Ascending aorta (tissue), 2 donors: ENCODE measurements at regions not wholly inside any gene's neighbourhood (a gene's known extent, or its start where the extent isn't known, plus 50 kb on each side); places are given as distances from the start of the nearest gene placed in this dataset.

Experiments used
- DNase-seq, 2 donors: peaks; one replicate each; pipeline ENCODE4 v3.0.0-alpha.2; 2019; ENCODE audit warnings: low spot score in 2 of 2
- H3K27ac ChIP-seq, 2 donors: fragments of 200-600 bp; sonication (generic); one replicate each; pipeline ENCODE4 v1.5.1; 2016 to 2017; ENCODE audit warnings: mild to moderate bottlenecking in 1 of 2
- H3K27me3 ChIP-seq: fragments of 200-600 bp; sonication (generic); one replicate; pipeline ENCODE4 v1.5.1; 2017
- H3K36me3 ChIP-seq, 2 donors: fragments of 200-600 bp; sonication (generic); one replicate each; pipeline ENCODE4 v1.5.1; 2016
- H3K4me1 ChIP-seq, 2 donors: fragments of 200-600 bp; sonication (generic); one replicate each; pipeline ENCODE4 v1.5.1; 2016 to 2017; ENCODE audit warnings: mild to moderate bottlenecking in 1 of 2
- H3K4me3 ChIP-seq, 2 donors: fragments of 200-600 bp; sonication (generic); one replicate each; pipeline ENCODE4 v1.5.1; 2016 to 2017; ENCODE audit warnings: mild to moderate bottlenecking in 1 of 2
- H3K9me3 ChIP-seq, 2 donors: fragments of 200-600 bp; sonication (generic); one replicate each; pipeline ENCODE4 v1.5.1; 2016
- intact Hi-C: fragments of 100-400 bp; cut with DNase I; formaldehyde crosslinking; loops from one replicate; pipeline ENCODE4 v1.15.1; 2023
- TF ChIP-seq, protein P1 (sequence below), 3 experiments: fragments of 200-600 bp in 2 of 3; fragments of 450-650 bp in 1 of 3; sonication (generic) in 2 of 3; IDR thresholded peaks; one replicate each; pipeline ENCODE4 v1.5.1; 2016 to 2019; ENCODE audit warnings: antibody characterized with exemption in 3 of 3, mild to moderate bottlenecking in 1 of 3, moderate library complexity in 1 of 3

DNA sequence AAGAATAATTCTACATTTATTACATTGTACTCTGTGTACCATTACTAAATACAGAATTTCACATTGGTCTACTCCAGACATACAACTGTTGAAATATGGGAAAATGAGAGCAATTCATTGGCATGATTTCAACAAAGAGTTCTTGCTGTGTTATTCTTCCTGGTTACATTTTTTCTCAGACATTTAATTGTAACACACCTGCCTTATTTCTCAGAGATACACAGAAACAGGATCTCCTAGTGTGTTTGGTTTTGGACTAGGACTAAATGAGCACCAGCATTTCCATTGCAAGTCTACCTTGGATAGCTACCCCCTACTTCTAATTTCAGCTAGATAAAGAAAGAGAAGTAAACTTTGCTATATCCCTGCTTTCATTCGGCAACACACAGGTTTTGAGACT, 274.3 kb upstream of the CNTN4 start:
- Histone ChIP-seq H3K36me3 (no peaks in the 10 kb centered on the region), H3K9me3 (no peaks in the 10 kb centered on the region), H3K27ac (no peak overlapping the region), H3K4me1 (no peaks in the 10 kb centered on the region), H3K27me3 (no peaks in the 10 kb centered on the region), H3K4me3 (no peak overlapping the region)
- no peak for DNase-seq
- intact Hi-C loops, result no loop called here
- TF ChIP-seq, protein P1, sequence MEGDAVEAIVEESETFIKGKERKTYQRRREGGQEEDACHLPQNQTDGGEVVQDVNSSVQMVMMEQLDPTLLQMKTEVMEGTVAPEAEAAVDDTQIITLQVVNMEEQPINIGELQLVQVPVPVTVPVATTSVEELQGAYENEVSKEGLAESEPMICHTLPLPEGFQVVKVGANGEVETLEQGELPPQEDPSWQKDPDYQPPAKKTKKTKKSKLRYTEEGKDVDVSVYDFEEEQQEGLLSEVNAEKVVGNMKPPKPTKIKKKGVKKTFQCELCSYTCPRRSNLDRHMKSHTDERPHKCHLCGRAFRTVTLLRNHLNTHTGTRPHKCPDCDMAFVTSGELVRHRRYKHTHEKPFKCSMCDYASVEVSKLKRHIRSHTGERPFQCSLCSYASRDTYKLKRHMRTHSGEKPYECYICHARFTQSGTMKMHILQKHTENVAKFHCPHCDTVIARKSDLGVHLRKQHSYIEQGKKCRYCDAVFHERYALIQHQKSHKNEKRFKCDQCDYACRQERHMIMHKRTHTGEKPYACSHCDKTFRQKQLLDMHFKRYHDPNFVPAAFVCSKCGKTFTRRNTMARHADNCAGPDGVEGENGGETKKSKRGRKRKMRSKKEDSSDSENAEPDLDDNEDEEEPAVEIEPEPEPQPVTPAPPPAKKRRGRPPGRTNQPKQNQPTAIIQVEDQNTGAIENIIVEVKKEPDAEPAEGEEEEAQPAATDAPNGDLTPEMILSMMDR (IDR thresholded peaks at IDR 0.05), result no peak

- DNase-seq, result no peak
- intact Hi-C loops, result no loop called here
- no peaks in the 10 kb centered on the region for H3K27me3 ChIP-seq
- no peak overlapping the region for H3K4me3 ChIP-seq
- H3K4me1 ChIP-seq, result no peaks in the 10 kb centered on the region
- H3K9me3 ChIP-seq, result no peaks in the 10 kb centered on the region
- no peak overlapping the region for H3K27ac ChIP-seq
- H3K36me3 ChIP-seq, result no peaks in the 10 kb centered on the region
- TF ChIP-seq, protein P1 (IDR thresholded peaks at IDR 0.05), result no peak
Observed at GRCh38 chr3:1828519-1828918, 270.1 kb upstream of the CNTN4 start.

DNA sequence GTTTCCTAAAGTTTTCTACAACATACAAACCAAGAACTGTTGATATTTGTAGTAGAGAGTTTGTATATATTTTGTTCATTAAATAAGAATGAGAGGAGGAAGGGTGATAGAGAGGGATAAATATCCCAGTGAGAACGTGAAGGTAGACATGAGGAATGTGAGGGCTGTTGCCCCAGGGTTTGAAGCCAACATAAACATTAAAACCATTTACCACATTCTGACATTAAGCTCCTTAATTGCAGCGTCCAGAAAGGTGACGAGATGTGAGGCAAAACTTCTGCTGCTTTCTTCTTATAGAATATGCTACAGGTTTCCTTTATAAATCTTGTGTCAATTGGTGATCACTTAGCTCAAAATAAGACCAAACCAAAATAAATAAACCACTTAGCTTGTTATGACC, 267.8 kb upstream of the CNTN4 start:
- TF ChIP-seq, protein P1 (IDR thresholded peaks at IDR 0.05), result no peak
- no peaks in the 10 kb centered on the region for H3K27me3 ChIP-seq
- intact Hi-C loops, result no loop called here
- no peaks in the 10 kb centered on the region for H3K4me1 ChIP-seq
- no peaks in the 10 kb centered on the region for H3K36me3 ChIP-seq
- no peaks in the 10 kb centered on the region for H3K9me3 ChIP-seq
- DNase-seq, result no peak
- no peak overlapping the region for H3K27ac ChIP-seq
- no peak overlapping the region for H3K4me3 ChIP-seq

- Histone ChIP-seq H3K9me3 (no peaks in the 10 kb centered on the region), H3K27ac (no peak overlapping the region), H3K4me1 (no peaks in the 10 kb centered on the region), H3K4me3 (no peak overlapping the region), H3K36me3 (no peaks in the 10 kb centered on the region), H3K27me3 (no peaks in the 10 kb centered on the region)
- intact Hi-C loops, result no loop called here
- TF ChIP-seq, protein P1 (IDR thresholded peaks at IDR 0.05), result no peak
- DNase-seq, result no peak
Observed at GRCh38 chr3:1832395-1832794, 266.3 kb upstream of the CNTN4 start.

DNA sequence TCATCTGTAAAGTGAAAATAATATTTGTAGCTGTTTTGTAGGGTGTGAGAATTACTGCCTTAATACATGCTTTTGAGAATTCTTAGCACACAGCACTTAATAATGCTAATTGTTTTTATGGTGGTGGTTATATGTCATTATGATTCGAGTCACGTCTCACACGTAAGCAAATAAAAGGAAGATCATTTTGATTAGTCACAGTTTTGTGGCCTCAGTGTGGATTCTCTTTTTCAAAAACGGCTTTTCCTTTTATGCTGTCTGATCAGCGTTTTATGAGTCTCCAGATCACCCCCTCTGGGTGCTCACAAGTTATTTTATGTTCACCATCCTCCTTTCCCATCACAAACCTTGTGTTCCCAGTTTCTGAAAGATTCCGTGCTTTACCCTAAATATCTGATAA, 255.6 kb upstream of the CNTN4 start:
- H3K36me3 ChIP-seq, result no peaks in the 10 kb centered on the region
- no peaks in the 10 kb centered on the region for H3K27me3 ChIP-seq
- TF ChIP-seq, protein P1 (IDR thresholded peaks at IDR 0.05), result no peak
- H3K4me1 ChIP-seq, result no peaks in the 10 kb centered on the region
- no peaks in the 10 kb centered on the region for H3K9me3 ChIP-seq
- intact Hi-C loops, result no loop called here
- no peak for DNase-seq
- H3K4me3 ChIP-seq, result no peak overlapping the region
- no peak overlapping the region for H3K27ac ChIP-seq

DNA sequence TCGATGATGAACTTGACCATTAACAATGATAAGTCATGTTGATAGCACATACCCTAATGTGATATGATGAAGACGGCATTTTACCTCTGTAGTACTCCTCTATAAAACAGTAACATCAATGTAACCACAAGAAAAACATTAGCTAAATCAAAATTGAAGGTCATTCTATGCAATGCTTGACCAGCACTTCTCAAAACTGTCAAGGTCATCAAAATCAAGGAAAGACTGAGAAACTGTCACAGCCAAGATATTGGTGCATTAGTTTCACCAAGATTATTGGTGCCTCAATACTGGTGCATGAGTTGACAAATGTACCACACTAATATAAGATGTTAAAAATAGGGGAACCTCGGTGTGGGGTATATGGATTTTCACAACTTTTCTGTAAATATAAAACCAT, 251.1 kb upstream of the CNTN4 start:
- no peaks in the 10 kb centered on the region for H3K36me3 ChIP-seq
- H3K27ac ChIP-seq, result no peak overlapping the region
- H3K4me3 ChIP-seq, result no peak overlapping the region
- H3K27me3 ChIP-seq, result no peaks in the 10 kb centered on the region
- no peaks in the 10 kb centered on the region for H3K4me1 ChIP-seq
- DNase-seq, result no peak
- intact Hi-C loops, result no loop called here
- TF ChIP-seq, protein P1 (IDR thresholded peaks at IDR 0.05), result no peak
- no peaks in the 10 kb centered on the region for H3K9me3 ChIP-seq
